ENCODE measurements at regions not wholly inside any gene's neighbourhood (a gene's known extent, or its start where the extent isn't known, plus 50 kb on each side); places are given as distances from the start of the nearest gene placed in this dataset.
"Not testable (repeated sequence)": the region's sequence is repeated elsewhere in the genome, so short reads cannot be mapped to it uniquely, and the experiment has no call there.

DNA sequence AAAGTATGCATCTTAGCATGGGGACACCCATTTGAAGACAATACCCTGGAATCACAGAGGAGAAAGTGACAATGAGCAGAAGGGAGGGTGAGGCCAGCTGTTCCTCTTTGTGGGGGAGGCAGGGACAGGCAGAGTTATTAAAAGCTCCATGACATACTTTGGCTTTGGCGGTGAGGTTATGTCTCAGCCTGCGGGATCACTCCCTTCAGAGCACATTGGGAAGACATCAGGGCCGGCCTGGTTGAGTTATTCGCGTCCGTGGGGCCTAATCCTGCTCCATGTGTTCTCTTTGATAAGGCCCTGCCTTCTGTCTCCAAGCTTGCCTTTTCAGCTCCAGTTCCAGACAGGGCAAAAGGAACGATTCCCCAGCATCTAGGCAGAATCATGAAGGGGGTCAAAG lies 98.8 kb upstream of the NTF3 start:
- H3K27me3 ChIP-seq = no peaks in the 10 kb centered on the region
- no peak for DNase-seq (ENCODE audit: extremely low spot score in 2 of 2)
- H3K9me3 ChIP-seq = no peaks in the 10 kb centered on the region
- H3K4me1 ChIP-seq = no peaks in the 10 kb centered on the region
- no peaks in the 10 kb centered on the region for H3K36me3 ChIP-seq
- no peak overlapping the region for H3K27ac ChIP-seq
- intact Hi-C loops (cut with DNase I) = no loop called here
- H3K4me3 ChIP-seq = no peak overlapping the region
- TF ChIP-seq CTCF (IDR thresholded peaks at IDR 0.05) (no peak), POLR2A (IDR thresholded peaks at IDR 0.05) (no peak), POLR2AphosphoS5 (IDR thresholded peaks at IDR 0.05; ENCODE audit: insufficient read depth in 1 of 2, low read depth in 1 of 2) (no peak)

- H3K36me3 ChIP-seq = no peaks in the 10 kb centered on the region
- DNase-seq (ENCODE audit: extremely low spot score in 2 of 2) = no peak
- no peak overlapping the region for H3K4me3 ChIP-seq
- no peak for TF ChIP-seq CTCF (IDR thresholded peaks at IDR 0.05)
- TF ChIP-seq POLR2A (IDR thresholded peaks at IDR 0.05) = no peak
- no peak for TF ChIP-seq POLR2AphosphoS5 (IDR thresholded peaks at IDR 0.05; ENCODE audit: insufficient read depth in 1 of 2, low read depth in 1 of 2)
- no peaks in the 10 kb centered on the region for H3K9me3 ChIP-seq
- intact Hi-C loops (cut with DNase I) = no loop called here
- no peaks in the 10 kb centered on the region for H3K27me3 ChIP-seq
- no peak overlapping the region for H3K27ac ChIP-seq
- H3K4me1 ChIP-seq = no peaks in the 10 kb centered on the region
These were observed 96.8 kb upstream of the NTF3 start for GRCh38 chr12:5335069-5335468.

- intact Hi-C loops (cut with DNase I) = not testable (repeated sequence)
These were observed 90.8 kb upstream of the NTF3 start for GRCh38 chr12:5341086-5341485.

GRCh38 chr12:5343711-5344110 lies 88.2 kb upstream of the NTF3 start:
- Histone ChIP-seq H3K27ac (no peak overlapping the region), H3K36me3 (no peaks in the 10 kb centered on the region), H3K4me1 (no peaks in the 10 kb centered on the region), H3K27me3 (no peaks in the 10 kb centered on the region), H3K9me3 (no peaks in the 10 kb centered on the region), H3K4me3 (no peak overlapping the region)
- intact Hi-C loops (cut with DNase I) = no loop called here
- TF ChIP-seq POLR2A (IDR thresholded peaks at IDR 0.05) (no peak), CTCF (IDR thresholded peaks at IDR 0.05) (no peak), POLR2AphosphoS5 (IDR thresholded peaks at IDR 0.05; ENCODE audit: insufficient read depth in 1 of 2, low read depth in 1 of 2) (no peak)
- no peak for DNase-seq (ENCODE audit: extremely low spot score in 2 of 2)

More at GRCh38 chr12:5341086-5341485, 90.8 kb upstream of the NTF3 start:
- not testable (repeated sequence) for H3K4me1 ChIP-seq; H3K27me3 ChIP-seq; H3K9me3 ChIP-seq; H3K27ac ChIP-seq; H3K36me3 ChIP-seq; H3K4me3 ChIP-seq; DNase-seq (ENCODE audit: extremely low spot score in 2 of 2)

DNA sequence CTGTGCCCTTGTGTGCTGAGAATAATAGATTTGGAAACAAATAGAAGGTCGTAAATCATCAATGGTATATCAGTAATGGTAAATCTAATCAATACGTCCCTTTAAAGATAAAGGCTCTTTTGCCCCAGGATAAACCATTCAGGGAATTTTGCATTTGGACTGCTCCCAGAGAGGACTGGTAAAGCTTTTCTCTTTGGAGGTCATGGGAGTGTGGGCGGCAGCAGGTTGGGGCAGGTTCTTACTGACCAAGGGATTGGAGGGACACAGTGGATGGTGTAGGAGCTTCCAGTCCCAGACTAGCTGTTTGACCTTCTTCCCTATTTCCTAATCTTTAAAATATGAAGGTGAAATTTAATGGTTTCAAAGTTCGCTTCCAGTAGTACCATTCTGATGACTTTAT lies 87.8 kb upstream of the NTF3 start:
- H3K27me3 ChIP-seq = no peaks in the 10 kb centered on the region
- no peak overlapping the region for H3K27ac ChIP-seq
- H3K4me1 ChIP-seq = no peaks in the 10 kb centered on the region
- intact Hi-C loops (cut with DNase I) = no loop called here
- TF ChIP-seq POLR2A (IDR thresholded peaks at IDR 0.05) (no peak), POLR2AphosphoS5 (IDR thresholded peaks at IDR 0.05; ENCODE audit: insufficient read depth in 1 of 2, low read depth in 1 of 2) (no peak), CTCF (IDR thresholded peaks at IDR 0.05) (no peak)
- no peak overlapping the region for H3K4me3 ChIP-seq
- no peak for DNase-seq (ENCODE audit: extremely low spot score in 2 of 2)
- no peaks in the 10 kb centered on the region for H3K36me3 ChIP-seq
- H3K9me3 ChIP-seq = no peaks in the 10 kb centered on the region

GRCh38 chr12:5345534-5345933 lies 86.4 kb upstream of the NTF3 start:
- Histone ChIP-seq H3K36me3 (no peaks in the 10 kb centered on the region), H3K4me3 (no peak overlapping the region), H3K4me1 (no peaks in the 10 kb centered on the region), H3K9me3 (no peaks in the 10 kb centered on the region), H3K27me3 (no peaks in the 10 kb centered on the region), H3K27ac (no peak overlapping the region)
- no peak for TF ChIP-seq CTCF (IDR thresholded peaks at IDR 0.05)
- no peak for DNase-seq (ENCODE audit: extremely low spot score in 2 of 2)
- intact Hi-C loops (cut with DNase I) = no loop called here
